ENCODE measurements at regions not wholly inside any gene's neighbourhood (a gene's known extent, or its start where the extent isn't known, plus 50 kb on each side); places are given as distances from the start of the nearest gene placed in this dataset.

DNA sequence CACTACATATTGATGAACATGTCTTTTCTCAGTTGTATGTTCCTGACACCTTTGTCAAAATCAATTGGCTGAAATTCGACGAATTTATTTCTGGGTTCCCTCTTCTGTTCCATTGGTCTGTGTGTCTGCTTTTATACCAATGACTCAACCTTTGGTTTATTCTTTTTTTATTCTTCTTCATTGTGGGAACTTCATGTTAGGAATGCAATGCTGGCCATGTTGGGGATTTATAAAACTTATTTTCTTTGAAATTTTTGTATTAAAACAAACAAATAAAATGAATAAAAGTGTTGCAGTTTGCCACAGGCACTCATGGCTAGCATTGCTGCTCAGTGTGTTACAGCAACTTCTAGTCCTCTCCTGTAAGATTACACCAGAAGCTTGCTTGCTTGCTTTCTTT is 287.8 kb downstream of the DUSP10 start:
- Histone ChIP-seq H3K27me3 (ENCODE audit: control insufficient read depth in 2 of 2, insufficient read depth in 2 of 2, low read length in 2 of 2) (no peaks in the 10 kb centered on the region), H3K4me2 (replicated peaks; ENCODE audit: extremely low read depth, low read length, poor library complexity, severe bottlenecking) (no peak overlapping the region), H3K4me3 (replicated peaks in 1 of 3; ENCODE audit: low read depth in 2 of 3, low read length in 3 of 3) (no peak overlapping the region), H3K27ac (ENCODE audit: low read depth in 1 of 2, low read length in 2 of 2) (no peak overlapping the region), H4K20me1 (ENCODE audit: insufficient read depth, low read length) (no peaks in the 10 kb centered on the region), H3K4me1 (ENCODE audit: control insufficient read depth in 1 of 2, insufficient read depth in 2 of 2, low read length in 2 of 2) (no peaks in the 10 kb centered on the region), H2AFZ (ENCODE audit: insufficient read depth, low read depth, low read length, poor library complexity, severe bottlenecking) (no peak overlapping the region), H3K36me3 (replicated peaks in 1 of 2; ENCODE audit: control insufficient read depth in 1 of 2, insufficient read depth in 2 of 2, low read length in 2 of 2) (no peaks in the 10 kb centered on the region), H3K9ac (ENCODE audit: insufficient read depth, low read length, poor library complexity, severe bottlenecking) (no peak overlapping the region), H3K79me2 (ENCODE audit: insufficient read depth, low read length) (no peaks in the 10 kb centered on the region), H3K9me3 (replicated peaks in 1 of 2; ENCODE audit: control insufficient read depth in 1 of 2, insufficient read depth in 1 of 2, low read length in 2 of 2) (peaks cover 0 to 6% of the 10 kb centered on the region in 2 donors)
- TF ChIP-seq, protein P1, sequence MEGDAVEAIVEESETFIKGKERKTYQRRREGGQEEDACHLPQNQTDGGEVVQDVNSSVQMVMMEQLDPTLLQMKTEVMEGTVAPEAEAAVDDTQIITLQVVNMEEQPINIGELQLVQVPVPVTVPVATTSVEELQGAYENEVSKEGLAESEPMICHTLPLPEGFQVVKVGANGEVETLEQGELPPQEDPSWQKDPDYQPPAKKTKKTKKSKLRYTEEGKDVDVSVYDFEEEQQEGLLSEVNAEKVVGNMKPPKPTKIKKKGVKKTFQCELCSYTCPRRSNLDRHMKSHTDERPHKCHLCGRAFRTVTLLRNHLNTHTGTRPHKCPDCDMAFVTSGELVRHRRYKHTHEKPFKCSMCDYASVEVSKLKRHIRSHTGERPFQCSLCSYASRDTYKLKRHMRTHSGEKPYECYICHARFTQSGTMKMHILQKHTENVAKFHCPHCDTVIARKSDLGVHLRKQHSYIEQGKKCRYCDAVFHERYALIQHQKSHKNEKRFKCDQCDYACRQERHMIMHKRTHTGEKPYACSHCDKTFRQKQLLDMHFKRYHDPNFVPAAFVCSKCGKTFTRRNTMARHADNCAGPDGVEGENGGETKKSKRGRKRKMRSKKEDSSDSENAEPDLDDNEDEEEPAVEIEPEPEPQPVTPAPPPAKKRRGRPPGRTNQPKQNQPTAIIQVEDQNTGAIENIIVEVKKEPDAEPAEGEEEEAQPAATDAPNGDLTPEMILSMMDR (IDR thresholded peaks at IDR 0.05): no peak
- peaks cover 0 to 2% (median 0%) of the 10 kb centered on the region in 3 donors for H3K27me3 Mint-ChIP-seq (ENCODE audit: low read depth in 3 of 3)
- no peaks in the 10 kb centered on the region for H3K36me3 Mint-ChIP-seq
- no CpG with 5 or more reads among the region's 2 CpGs for WGBS (ENCODE audit: insufficient coverage)
- no peak overlapping the region for H3K27ac Mint-ChIP-seq
- peaks cover 0 to 6% (median 3%) of the 10 kb centered on the region in 7 donors for H3K9me3 Mint-ChIP-seq
- intact Hi-C loops (cut with micrococcal nuclease): no loop called here
- H3K4me1 Mint-ChIP-seq: no peaks in the 10 kb centered on the region
- no peak for DNase-seq
- no peak overlapping the region for H3K4me3 Mint-ChIP-seq

DNA sequence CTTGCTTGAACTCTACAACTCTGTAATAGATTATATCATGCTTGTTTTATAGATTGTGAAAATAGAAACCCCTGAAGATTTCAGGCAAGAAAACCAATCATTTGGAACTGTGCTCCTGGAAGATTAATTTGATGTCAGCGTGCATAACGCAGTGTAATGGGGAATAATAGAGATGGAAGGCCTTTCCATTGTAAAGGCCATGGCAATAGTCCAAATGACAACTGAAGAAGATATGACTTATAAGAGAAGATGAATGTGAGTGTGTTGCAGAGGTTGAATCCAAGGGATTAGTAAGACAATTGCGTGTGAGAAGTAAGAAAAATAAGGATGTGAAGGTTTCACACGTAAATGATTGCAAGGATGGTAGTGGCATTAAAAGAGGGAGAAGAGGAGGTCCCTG is 285.0 kb downstream of the DUSP10 start:
- no peak for DNase-seq
- Mint-ChIP-seq H3K27me3 (ENCODE audit: low read depth in 3 of 3) (no peaks in the 10 kb centered on the region), H3K9me3 (peaks cover 0 to 6% (median 3%) of the 10 kb centered on the region in 7 donors), H3K27ac (no peak overlapping the region), H3K4me1 (no peaks in the 10 kb centered on the region), H3K4me3 (no peak overlapping the region), H3K36me3 (no peaks in the 10 kb centered on the region)
- H3K4me2 ChIP-seq (replicated peaks; ENCODE audit: extremely low read depth, low read length, poor library complexity, severe bottlenecking): no peak overlapping the region
- H2AFZ ChIP-seq (ENCODE audit: insufficient read depth, low read depth, low read length, poor library complexity, severe bottlenecking): no peak overlapping the region
- 87% methylated on average over 4 of the region's 4 CpGs for WGBS (ENCODE audit: insufficient coverage)
- TF ChIP-seq, protein P1 (IDR thresholded peaks at IDR 0.05): no peak
- H3K36me3 ChIP-seq (replicated peaks in 1 of 2; ENCODE audit: control insufficient read depth in 1 of 2, insufficient read depth in 2 of 2, low read length in 2 of 2): no peaks in the 10 kb centered on the region
- H3K27me3 ChIP-seq (ENCODE audit: control insufficient read depth in 2 of 2, insufficient read depth in 2 of 2, low read length in 2 of 2): no peaks in the 10 kb centered on the region
- no peaks in the 10 kb centered on the region for H3K4me1 ChIP-seq (ENCODE audit: control insufficient read depth in 1 of 2, insufficient read depth in 2 of 2, low read length in 2 of 2)
- no peaks in the 10 kb centered on the region for H3K79me2 ChIP-seq (ENCODE audit: insufficient read depth, low read length)
- no peak overlapping the region for H3K9ac ChIP-seq (ENCODE audit: insufficient read depth, low read length, poor library complexity, severe bottlenecking)
- no peak overlapping the region for H3K27ac ChIP-seq (ENCODE audit: low read depth in 1 of 2, low read length in 2 of 2)
- intact Hi-C loops (cut with micrococcal nuclease): no loop called here
- H3K9me3 ChIP-seq (replicated peaks in 1 of 2; ENCODE audit: control insufficient read depth in 1 of 2, insufficient read depth in 1 of 2, low read length in 2 of 2): peaks cover 0 to 6% of the 10 kb centered on the region in 2 donors
- H3K4me3 ChIP-seq (replicated peaks in 1 of 3; ENCODE audit: low read depth in 2 of 3, low read length in 3 of 3): no peak overlapping the region
- no peaks in the 10 kb centered on the region for H4K20me1 ChIP-seq (ENCODE audit: insufficient read depth, low read length)

All from CD14-positive monocyte (primary cell).